HL-60 (cell line): ENCODE measurements at regions not wholly inside any gene's neighbourhood (a gene's known extent, or its start where the extent isn't known, plus 50 kb on each side); places are given as distances from the start of the nearest gene placed in this dataset.

Experiments used
- GABPA ChIP-seq: IDR thresholded peaks from 2 replicates; pipeline ENCODE4 v1.6.1; 2012; ENCODE audit warnings: low read depth
- POLR2AphosphoS5 ChIP-seq: IDR thresholded peaks from 2 replicates; pipeline ENCODE4 v1.6.1; 2012; ENCODE audit warnings: low read depth
- SPI1 ChIP-seq: IDR thresholded peaks from 2 replicates; pipeline ENCODE4 v1.6.1; 2012; ENCODE audit warnings: low read depth, mild to moderate bottlenecking, borderline replicate concordance
- TF ChIP-seq, protein P1 (sequence below): IDR thresholded peaks from one replicate; pipeline ENCODE4 v1.5.1; 2011; ENCODE audit warnings: low read length, control low read depth, inconsistent platforms; ENCODE audit not compliant: insufficient read depth
- TF ChIP-seq, protein P2 (sequence below): IDR thresholded peaks from 2 replicates; pipeline ENCODE4 v1.6.1; 2012; ENCODE audit warnings: low read depth; ENCODE audit not compliant: insufficient replicate concordance

DNA sequence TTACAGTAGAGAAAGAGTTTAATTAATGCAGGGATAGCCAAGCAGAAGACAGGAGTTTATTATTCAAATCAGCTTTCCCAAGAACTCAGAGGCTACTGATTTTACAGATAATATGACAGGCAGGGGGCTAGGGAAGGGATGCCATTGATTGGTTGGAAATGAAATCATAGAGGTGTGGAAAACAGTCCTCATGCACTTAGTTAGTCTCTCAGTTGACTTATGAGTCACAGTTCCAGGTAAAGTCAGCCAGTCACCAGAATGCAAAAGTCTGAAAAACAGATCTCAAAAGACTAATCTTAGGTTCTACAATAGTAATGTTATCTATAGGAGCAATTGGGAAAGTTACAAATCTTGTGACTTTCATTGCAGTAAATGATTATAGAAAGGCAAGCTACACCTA lies 676.4 kb upstream of the CHAC2 start:
- no peak for TF ChIP-seq SPI1
- TF ChIP-seq, protein P1, sequence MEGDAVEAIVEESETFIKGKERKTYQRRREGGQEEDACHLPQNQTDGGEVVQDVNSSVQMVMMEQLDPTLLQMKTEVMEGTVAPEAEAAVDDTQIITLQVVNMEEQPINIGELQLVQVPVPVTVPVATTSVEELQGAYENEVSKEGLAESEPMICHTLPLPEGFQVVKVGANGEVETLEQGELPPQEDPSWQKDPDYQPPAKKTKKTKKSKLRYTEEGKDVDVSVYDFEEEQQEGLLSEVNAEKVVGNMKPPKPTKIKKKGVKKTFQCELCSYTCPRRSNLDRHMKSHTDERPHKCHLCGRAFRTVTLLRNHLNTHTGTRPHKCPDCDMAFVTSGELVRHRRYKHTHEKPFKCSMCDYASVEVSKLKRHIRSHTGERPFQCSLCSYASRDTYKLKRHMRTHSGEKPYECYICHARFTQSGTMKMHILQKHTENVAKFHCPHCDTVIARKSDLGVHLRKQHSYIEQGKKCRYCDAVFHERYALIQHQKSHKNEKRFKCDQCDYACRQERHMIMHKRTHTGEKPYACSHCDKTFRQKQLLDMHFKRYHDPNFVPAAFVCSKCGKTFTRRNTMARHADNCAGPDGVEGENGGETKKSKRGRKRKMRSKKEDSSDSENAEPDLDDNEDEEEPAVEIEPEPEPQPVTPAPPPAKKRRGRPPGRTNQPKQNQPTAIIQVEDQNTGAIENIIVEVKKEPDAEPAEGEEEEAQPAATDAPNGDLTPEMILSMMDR, result no peak
- TF ChIP-seq GABPA, result no peak
- no peak for TF ChIP-seq POLR2AphosphoS5
- TF ChIP-seq, protein P2, sequence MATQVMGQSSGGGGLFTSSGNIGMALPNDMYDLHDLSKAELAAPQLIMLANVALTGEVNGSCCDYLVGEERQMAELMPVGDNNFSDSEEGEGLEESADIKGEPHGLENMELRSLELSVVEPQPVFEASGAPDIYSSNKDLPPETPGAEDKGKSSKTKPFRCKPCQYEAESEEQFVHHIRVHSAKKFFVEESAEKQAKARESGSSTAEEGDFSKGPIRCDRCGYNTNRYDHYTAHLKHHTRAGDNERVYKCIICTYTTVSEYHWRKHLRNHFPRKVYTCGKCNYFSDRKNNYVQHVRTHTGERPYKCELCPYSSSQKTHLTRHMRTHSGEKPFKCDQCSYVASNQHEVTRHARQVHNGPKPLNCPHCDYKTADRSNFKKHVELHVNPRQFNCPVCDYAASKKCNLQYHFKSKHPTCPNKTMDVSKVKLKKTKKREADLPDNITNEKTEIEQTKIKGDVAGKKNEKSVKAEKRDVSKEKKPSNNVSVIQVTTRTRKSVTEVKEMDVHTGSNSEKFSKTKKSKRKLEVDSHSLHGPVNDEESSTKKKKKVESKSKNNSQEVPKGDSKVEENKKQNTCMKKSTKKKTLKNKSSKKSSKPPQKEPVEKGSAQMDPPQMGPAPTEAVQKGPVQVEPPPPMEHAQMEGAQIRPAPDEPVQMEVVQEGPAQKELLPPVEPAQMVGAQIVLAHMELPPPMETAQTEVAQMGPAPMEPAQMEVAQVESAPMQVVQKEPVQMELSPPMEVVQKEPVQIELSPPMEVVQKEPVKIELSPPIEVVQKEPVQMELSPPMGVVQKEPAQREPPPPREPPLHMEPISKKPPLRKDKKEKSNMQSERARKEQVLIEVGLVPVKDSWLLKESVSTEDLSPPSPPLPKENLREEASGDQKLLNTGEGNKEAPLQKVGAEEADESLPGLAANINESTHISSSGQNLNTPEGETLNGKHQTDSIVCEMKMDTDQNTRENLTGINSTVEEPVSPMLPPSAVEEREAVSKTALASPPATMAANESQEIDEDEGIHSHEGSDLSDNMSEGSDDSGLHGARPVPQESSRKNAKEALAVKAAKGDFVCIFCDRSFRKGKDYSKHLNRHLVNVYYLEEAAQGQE, result no peak
